ENCODE measurements at regions not wholly inside any gene's neighbourhood (a gene's known extent, or its start where the extent isn't known, plus 50 kb on each side); places are given as distances from the start of the nearest gene placed in this dataset.

DNA sequence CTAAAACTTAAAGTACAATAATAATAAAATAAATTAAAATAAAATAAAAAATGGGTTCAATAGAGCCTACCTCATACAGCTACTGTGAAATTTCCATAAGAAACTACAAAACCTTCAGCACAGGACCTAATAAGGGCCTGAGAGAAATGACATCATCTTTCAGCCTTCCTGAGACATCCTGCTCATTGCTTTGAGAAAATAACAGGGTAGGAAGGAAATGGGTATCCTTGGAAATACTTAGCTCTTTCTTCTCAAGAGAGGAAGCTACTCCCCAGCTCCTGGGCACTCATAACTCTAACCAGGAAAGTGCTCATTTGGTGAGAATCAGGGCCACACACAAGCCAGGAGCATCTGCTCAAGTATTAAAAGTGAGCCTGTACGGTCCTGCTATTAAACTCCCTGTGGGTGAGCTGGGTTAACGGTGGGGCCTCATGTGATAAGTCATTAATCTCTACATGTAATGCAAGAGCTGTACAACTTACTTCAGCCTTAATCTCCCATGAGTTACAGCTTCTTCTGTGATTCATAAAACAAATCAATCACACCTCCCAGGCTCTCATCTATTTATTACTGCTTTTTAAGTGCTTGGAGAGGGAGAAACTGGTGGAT lies 141.4 kb downstream of the MAFB start:
- DNase-seq (ENCODE audit: extremely low read depth, low read depth, low spot score) = no peak

DNA sequence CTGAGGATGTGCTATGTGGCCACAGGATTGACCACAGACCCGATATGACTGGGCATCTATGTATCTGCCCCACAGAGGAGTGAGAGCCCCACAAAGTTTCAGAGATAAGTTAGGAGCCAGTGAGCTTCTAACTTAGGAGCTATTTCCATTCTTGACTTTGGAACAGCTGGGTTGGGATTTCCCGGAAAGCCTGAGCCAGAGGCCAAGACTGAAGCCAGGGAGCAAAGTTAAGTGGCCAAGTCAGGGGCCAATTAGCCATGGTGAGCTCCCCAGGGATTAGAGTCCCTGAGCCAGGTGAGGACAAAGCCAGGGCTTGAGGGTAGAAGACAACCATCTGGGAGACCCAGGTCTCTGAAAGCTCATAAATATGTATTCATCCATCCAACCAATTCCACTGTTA lies 143.6 kb downstream of the MAFB start:
- no peak for DNase-seq (ENCODE audit: extremely low read depth, low read depth, low spot score)

DNA sequence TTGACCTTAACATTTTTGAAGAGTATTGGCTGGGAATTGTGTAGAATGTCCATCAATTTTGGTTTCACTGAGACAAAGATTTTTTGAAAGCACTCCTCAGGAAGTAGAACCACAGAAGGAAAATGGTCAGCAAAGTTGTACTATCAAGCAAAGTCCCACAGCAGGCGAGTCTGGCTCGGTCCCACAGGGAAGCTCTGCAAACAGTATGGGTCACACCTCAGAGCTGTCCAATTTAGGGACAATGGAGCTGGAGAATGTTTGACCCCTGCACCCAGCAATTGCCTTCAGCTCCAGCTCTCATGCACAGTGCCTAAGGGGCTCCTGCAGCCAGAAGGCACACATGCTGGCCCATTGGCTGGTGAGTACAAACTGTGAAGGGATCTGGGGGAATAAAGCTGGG lies 147.0 kb downstream of the MAFB start:
- DNase-seq (ENCODE audit: extremely low read depth, low read depth, low spot score) = no peak

DNA sequence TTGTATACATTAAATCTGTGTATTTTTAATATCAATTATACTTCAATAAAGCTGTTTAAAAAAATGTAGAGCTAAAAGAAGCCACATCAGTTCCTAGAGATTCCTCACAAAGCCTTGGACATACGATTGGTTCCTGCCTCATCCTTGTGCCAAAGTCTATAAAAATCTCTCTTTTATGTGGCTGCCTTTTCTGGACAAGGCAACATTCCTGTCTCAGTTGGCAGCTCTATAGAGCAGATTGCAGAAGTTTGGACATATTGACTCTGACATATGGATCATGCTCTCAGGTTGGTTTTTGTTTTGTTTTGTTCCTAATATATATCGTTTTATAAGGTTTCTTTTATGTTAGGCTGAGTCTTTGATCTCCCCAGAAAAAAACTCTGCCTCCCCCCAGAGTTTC lies 148.9 kb downstream of the MAFB start:
- no peak for DNase-seq (ENCODE audit: extremely low read depth, low read depth, low spot score)

DNA sequence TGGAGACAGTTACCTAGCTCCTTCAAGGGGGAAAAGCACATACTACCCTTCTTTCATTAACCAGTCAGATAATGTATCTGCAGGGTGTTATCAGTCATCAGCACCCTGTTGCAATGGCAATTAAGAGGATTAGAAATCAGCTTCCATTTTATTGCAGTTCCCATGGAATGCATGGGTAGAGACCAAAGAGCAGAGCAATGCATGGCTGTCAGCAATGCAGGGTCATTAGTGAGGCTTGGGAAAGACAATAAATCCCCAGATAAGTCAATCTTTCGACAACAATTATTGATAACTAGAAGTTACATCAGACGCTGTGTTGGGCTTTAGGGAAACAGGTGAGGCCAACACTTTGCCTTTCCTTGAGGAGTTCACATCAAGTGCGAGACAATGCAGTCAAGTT lies 150.9 kb downstream of the MAFB start:
- DNase-seq (ENCODE audit: extremely low read depth, low read depth, low spot score) = no peak

DNA sequence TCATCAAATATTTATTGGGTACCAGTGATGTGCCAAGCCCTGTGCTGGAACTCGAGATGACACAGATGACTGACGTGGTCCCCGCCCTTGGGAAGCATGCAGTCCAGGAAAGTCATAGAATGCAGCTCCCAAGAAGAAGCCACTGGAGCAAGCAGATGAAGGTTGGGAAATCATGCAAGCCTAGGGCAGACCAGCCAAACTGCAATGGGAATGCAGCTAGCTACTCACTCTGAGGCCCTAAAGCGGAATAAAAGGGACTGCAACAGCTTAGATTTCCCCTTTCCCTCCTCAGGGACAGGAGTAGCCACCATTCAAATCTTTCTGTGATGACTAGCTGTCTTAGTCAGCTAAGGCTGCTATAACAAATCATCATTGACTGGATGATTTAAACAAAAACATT lies 152.2 kb downstream of the MAFB start:
- no peak for DNase-seq (ENCODE audit: extremely low read depth, low read depth, low spot score)

DNA sequence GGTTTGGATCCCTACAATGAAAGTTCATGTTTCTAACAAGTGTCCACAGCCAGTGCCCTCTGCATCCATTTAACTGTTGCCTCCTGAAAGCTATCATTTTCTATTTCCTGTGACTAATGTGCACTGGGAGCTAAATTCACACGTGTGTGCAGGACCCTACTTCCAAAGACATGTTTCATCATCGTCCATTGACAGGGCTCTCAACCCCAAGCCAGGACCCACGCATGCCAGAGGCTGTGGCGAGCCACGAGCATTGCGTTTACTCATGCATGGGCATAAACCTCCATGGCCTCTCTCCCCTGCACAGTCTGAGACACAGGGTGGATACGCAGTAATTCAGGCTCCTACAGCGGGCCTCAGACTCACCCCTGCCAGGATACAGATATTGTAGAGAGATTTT lies 153.2 kb downstream of the MAFB start:
- no peak for DNase-seq (ENCODE audit: extremely low read depth, low read depth, low spot score)

DNA sequence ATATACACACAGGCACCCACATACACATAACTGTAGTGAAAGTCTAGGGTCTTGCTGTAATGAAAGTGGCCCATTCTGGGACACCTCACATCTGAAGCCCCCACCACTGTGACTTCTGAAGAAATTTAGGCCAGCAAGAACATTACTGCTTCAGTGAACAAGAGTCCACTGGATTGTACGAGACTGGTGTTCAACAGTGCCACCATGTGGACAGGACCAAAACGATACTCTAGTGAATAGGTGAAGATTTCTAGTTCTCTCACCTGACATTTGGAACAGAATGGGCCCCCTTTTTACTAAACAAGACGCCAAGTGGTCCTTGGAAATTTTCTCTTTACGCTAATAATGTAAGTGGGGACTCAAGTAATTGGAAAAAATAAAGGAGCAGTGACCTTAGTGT lies 156.9 kb downstream of the MAFB start:
- no peak for DNase-seq (ENCODE audit: extremely low read depth, low read depth, low spot score)

DNA sequence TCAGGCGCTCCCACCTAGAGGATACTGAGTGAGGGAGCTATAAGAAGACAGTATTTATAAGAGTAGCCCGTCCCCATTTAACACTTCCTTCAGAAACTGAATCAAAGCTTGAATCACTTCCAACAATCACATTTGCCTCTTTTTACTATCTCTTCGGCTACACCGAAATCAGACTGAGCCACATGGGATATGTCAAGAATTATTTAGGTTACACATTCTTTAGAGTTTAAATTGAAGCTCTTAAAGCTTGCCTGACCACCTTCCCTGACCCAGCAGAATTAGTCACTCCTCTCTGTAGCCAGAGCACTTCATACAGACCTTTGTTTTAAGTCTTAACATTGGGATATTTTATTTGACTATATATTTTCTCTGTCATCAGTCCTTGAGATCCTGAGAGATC lies 163.7 kb downstream of the MAFB start:
- no peak for DNase-seq (ENCODE audit: extremely low read depth, low read depth, low spot score)

DNA sequence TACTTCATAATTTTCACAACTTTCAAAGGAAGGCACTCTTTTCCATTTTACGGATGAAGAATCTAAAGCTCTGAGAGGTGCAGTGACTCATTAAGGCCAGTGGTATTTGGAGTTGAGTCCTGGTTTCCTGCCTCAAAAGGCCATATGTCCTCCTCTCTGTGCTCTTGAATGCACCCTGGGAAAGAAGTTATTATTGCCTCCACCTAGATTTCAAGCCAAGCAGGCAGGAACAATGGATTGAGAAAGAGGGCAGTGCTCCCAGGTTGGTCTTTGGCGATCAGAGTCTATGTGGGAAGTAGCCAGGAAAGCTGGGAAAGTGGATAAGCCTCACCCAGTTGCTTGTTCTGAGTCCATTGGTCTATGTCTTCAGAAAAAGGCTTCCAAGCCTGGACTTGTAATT lies 165.0 kb downstream of the MAFB start:
- DNase-seq (ENCODE audit: extremely low read depth, low read depth, low spot score) = no peak

DNA sequence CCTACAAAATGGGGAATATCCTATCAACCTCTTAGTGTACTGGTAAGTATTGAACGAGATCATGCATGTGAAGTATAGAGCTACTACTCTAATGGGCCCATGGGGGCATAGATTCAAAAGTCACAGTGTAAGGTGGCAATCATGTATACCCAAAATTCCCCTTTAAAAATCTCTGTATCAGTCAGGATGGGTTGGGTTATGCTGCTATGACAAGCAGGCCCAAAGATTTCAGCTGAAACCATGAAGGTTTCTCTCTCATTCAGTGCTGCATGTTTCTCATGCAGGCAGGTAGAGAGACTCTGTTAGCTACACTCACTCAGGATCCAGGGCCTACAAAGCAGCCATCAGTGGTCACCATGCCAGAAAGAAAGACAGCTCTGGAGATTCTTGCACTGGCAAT lies 166.6 kb downstream of the MAFB start:
- no peak for DNase-seq (ENCODE audit: extremely low read depth, low read depth, low spot score)

DNA sequence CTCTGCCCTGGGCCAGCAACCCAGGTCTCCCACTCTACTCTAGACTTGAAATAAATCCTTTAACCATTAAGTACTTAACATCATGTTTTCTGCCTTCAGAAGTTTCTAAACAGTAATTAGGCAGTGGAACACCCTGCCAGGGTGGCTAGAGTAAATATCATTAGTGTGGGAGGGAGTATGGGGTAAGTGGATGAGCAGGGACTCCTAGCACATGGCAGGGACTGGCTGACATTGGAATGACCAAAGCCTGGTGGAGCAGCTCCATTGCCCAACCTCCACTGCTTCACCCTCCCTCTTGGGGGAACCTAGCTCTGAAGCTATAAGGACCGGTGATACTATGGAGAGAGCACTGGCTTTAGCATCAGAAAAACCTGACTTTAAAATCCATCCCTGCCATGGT lies 167.1 kb downstream of the MAFB start:
- no peak for DNase-seq (ENCODE audit: extremely low read depth, low read depth, low spot score)

DNA sequence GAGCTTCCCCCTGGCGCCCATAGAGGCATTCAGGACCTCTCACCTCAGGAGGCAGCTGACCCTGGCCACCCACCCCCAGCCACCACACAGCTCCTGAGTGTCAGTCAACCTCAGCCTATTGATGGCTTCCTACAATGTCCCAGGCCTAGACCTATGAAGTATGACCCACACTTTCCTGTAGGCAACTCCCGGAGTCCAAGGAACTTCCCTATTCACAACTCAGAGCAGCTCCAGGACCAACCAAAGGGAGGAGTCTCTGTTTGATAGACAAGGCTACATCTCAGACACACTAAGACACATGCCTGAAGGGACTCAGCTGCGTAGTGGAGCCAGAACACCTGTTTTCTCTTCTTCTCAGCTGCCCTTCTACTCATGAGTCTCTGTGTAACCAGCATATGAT lies 169.1 kb downstream of the MAFB start:
- DNase-seq (ENCODE audit: extremely low read depth, low read depth, low spot score) = no peak

DNA sequence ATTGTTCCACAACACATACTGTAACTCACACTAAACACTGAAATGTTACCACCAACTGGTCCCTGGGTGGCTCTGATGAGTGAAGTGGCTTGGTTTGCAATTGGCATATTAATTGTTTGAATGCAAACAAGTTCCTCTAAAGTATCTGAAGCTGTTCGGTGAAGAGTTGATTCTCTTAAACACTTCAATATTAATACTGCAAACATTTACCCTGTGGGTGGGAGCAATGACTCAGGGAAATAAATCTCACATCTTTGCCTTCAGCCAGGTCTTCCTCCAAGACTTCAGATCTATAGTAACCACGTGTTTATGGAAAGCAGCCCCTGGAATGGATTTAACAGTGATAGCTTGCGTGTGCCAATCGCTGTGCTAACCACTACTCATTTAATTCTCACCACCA lies 176.0 kb downstream of the MAFB start:
- DNase-seq (ENCODE audit: extremely low read depth, low read depth, low spot score) = no peak

DNA sequence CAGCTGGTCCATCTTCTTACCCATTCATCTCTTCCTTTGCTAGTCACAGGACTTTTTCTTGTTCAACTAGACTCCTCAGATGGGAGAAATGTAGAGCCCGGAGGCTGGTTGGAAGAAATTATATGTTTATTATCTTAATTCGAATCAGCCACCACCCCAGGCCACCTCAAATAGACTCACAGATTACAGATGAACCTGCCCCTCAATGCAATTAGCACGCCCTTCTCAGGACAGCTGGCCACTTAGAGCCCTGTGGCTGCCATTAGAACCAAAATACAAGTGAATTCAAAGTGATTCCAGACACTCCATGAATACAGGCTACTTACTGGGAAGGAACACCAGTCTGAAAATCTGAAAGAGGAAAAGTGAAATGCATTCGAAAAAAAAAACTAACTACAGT lies 176.4 kb downstream of the MAFB start:
- no peak for DNase-seq (ENCODE audit: extremely low read depth, low read depth, low spot score)

DNA sequence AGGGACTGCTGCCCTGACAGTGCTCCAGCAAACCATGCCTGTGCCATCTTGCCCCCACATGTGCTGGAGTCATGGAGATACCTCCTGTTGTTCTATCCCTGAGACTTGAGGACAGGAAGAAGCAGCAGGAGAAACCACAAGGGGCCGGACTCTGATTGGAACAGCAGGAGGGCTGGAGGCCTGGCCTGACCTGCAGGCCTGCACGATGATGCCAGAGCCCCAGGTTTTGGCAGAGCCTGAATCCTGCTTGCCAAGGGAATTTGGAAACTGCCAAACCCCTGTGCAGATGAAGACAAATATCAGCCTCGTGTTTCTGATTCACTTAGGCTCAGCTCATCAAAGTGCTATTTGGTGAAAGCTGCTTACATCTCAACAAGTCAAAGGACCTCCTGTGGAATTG lies 177.6 kb downstream of the MAFB start:
- no peak for DNase-seq (ENCODE audit: extremely low read depth, low read depth, low spot score)

DNA sequence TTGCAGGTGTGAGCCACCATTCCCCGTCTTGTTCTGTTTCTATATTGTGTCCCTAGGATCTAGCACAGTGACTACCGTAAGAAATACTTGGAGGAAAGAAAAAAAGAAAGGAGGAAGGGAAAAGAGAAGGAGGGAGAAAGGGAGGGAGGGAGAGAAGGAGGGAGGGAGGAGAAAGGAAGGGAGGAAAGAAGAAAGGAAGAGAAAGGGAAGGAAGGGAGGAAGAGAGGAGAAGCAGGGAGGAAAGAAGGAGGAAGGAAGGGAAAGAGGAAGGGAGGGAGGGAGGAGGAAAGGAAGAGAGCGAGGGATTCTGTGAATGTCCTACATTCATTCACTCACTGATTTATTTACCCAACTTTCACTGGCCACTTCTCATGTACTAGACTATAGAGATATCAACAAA lies 178.4 kb downstream of the MAFB start:
- DNase-seq (ENCODE audit: extremely low read depth, low read depth, low spot score) = no peak

DNA sequence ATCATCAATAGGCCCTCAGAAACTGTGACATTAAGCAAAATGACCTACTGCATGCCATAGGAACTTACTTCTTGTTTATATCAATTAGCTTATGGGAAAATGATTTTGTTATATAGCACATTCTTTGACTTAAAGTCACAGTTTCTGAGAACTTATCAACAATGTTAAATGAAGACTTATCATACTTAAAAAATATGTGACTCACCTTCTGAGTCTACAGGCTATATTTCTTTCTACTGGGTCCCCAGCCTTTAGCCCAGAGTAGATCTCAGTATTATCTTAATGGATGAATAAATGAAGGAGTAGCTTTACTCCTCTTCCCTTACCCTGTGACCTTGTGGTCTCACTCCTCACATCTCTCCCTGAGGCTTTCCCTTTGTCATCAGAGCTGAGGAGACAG lies 180.2 kb downstream of the MAFB start:
- DNase-seq (ENCODE audit: extremely low read depth, low read depth, low spot score) = no peak

DNA sequence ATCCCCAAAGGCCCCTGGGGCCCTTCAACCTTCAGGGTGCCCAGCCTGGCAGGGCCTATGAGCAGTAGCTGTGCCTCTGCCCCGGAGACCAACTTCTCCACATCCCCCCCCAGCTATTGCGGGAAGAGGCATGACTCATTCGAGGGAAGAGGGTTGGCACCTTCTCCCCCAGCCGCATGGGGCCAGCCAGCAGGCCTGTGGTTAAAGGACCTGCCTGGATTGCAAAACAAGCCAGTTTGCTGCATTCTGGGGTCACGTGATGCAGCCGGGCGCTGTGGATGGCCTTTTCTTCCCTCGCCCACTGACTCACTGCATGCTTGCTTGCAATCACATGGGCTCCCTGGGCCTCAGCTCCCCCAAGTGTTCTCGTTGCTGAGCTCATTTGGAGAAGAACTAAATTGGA lies 182.5 kb downstream of the MAFB start:
- no peak for DNase-seq (ENCODE audit: extremely low read depth, low read depth, low spot score)

DNA sequence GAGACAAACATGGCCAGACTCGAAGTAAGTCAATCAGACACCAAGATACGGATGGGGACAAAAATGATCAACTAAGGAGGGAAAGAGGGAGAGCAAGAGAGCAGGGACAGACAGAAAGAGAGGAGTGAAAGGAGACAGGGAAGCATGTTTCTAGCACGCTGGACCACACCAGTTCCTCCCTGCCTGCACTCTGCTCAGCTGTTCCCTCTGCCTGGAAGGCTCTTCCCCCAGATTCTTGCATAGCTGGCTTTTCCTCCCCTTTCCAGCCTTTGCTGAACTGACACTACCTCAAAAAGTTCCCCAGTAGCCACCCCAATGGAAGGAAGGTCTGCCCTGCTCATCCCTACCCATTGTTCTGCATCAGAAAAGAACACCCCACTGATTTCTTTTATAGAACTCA lies 185.9 kb downstream of the MAFB start:
- DNase-seq (ENCODE audit: extremely low read depth, low read depth, low spot score) = no peak

DNA sequence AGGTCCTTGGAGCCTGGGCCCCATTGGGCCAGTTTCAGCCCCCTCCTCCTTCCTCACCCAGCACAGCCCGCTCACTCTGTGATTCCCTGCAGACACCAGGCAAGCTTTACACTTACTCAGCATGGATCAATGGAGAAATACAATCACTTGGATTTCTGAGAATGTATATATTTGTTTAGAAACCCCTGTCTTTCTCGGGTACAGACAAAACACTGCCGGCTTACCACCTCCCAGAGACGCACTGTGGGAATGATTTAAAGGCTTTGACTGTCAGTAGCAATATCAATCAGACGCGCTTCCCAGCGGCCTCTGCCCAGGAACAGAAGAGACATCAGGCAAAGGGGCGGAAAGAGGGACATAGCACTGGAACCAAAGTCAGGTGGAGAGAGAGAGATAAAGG lies 186.5 kb downstream of the MAFB start:
- DNase-seq (ENCODE audit: extremely low read depth, low read depth, low spot score) = no peak

DNA sequence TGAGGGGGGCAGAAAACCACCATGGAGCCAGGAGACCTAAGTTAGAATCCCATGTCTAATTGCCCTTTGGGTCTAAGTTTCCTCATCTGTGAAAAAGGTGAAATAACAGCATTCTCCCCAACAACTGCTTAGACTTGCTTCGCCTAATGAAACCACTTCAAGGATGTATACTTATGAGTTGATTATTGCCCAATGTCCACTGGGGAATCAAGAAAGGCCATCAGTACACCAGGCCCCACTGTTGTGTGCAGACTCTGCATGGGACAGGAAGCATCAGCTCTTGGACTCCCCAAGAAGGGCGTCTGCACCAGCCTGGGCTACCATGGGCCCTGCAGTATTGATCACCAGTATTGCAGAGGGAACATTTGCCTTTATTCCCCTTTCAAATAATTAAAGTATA lies 189.6 kb downstream of the MAFB start:
- no peak for DNase-seq (ENCODE audit: extremely low read depth, low read depth, low spot score)

DNA sequence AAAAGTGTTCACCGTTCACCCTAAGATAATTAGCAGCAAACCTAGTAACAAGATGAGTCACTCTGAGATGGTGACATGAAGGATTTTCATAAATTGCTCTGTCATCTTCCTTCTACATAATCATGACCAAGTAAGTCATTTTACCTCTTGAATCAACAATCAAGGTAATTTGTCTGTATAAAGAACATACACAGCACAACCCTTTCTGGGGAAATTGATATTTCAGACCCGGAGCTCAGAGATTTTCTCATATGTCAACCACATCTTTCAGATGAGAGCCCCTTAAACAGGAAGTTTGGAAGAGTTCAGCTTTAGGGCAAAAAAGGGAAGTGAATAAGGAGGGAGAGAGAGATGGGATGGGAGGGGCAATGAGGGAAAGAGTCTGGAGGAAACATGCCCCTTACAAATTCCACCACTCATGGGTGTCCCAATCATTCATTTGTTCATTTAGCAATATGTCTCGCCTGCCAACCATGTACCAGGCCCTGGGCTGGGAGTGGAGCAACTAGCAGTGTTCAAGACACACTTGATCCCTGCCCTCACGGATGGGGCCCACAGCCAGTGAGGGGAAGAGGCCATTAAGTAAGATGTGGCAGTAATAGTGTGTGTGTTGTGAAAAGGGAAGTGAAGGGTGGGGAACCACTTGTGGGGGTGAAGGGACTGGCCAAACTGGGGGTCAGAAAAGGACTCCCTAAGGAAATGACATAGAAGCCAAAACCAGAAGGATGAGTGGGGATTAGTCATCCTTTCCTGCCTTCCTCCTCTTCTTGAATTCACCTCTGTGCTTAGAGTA lies 190.9 kb downstream of the MAFB start:
- DNase-seq (ENCODE audit: extremely low read depth, low read depth, low spot score) = no peak
